ENCODE measurements at regions not wholly inside any gene's neighbourhood (a gene's known extent, or its start where the extent isn't known, plus 50 kb on each side); places are given as distances from the start of the nearest gene placed in this dataset.

- TF ChIP-seq CTCF (IDR thresholded peaks at IDR 0.05): no peak
- peaks cover 5% of the 10 kb centered on the region for H3K27me3 Mint-ChIP-seq (ENCODE audit: insufficient read depth)
Measured at GRCh38 chr22:48551061-48551460, 1276.6 kb downstream of the BRD1 start.

GRCh38 chr22:48548391-48548790 lies 1279.3 kb downstream of the BRD1 start:
- H3K27me3 Mint-ChIP-seq (ENCODE audit: insufficient read depth): peaks cover 5% of the 10 kb centered on the region
- no peak for DNase-seq
- peaks cover 64% of the 10 kb centered on the region for H3K9me3 Mint-ChIP-seq
- H3K4me1 Mint-ChIP-seq (ENCODE audit: low read depth): no peaks in the 10 kb centered on the region
- no peak overlapping the region for H3K4me3 Mint-ChIP-seq
- H3K36me3 Mint-ChIP-seq (ENCODE audit: low read depth): no peaks in the 10 kb centered on the region; the same call in 1 of the 2 replicates
- no peak for TF ChIP-seq CTCF (IDR thresholded peaks at IDR 0.05)
- H3K27ac Mint-ChIP-seq: no peak overlapping the region

More at GRCh38 chr22:48551061-48551460, 1276.6 kb downstream of the BRD1 start:
- Mint-ChIP-seq H3K4me3 (no peak overlapping the region), H3K4me1 (ENCODE audit: low read depth) (no peaks in the 10 kb centered on the region), H3K36me3 (ENCODE audit: low read depth) (no peaks in the 10 kb centered on the region; the same call in 1 of the 2 replicates), H3K27ac (no peak overlapping the region), H3K9me3 (peaks cover 56% of the 10 kb centered on the region)
- DNase-seq: no peak

DNA sequence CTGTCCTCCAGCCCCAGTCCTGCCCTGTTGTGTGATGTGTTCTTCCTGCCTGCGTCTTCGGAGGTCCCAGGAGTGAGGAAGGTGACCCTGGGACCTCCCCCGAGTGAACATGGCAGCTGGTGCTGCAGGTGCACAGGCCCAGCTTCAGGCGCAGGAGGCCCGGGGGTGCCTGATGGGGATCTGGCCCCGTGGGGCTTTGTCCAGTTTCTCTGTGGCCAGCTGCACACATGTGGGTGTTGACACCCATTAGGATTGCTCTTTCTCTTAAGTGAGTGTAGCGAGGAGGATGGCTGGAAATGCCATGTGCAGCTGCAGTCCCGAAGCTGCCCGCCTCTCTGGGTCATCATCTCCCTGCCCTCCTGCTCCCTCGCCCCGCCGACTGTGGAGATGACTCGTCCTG lies 1279.7 kb downstream of the BRD1 start:
- Mint-ChIP-seq H3K27ac (no peak overlapping the region), H3K4me3 (no peak overlapping the region), H3K36me3 (ENCODE audit: low read depth) (no peaks in the 10 kb centered on the region; the same call in 1 of the 2 replicates), H3K4me1 (ENCODE audit: low read depth) (no peaks in the 10 kb centered on the region), H3K9me3 (peaks cover 64% of the 10 kb centered on the region), H3K27me3 (ENCODE audit: insufficient read depth) (peaks cover 5% of the 10 kb centered on the region)
- DNase-seq: no peak
- no peak for TF ChIP-seq CTCF (IDR thresholded peaks at IDR 0.05)

GRCh38 chr22:48546653-48547424 lies 1280.8 kb downstream of the BRD1 start:
- H3K9me3 Mint-ChIP-seq: peaks cover 67% of the 10 kb centered on the region
- H3K36me3 Mint-ChIP-seq (ENCODE audit: low read depth): peaks cover 6% of the 10 kb centered on the region; the same call in 1 of the 2 replicates
- no peak for DNase-seq
- no peak overlapping the region for H3K27ac Mint-ChIP-seq
- H3K4me3 Mint-ChIP-seq: no peak overlapping the region
- H3K4me1 Mint-ChIP-seq (ENCODE audit: low read depth): no peaks in the 10 kb centered on the region
- TF ChIP-seq CTCF (IDR thresholded peaks at IDR 0.05): no peak
- H3K27me3 Mint-ChIP-seq (ENCODE audit: insufficient read depth): peaks cover 5% of the 10 kb centered on the region

- peaks cover 5% of the 10 kb centered on the region for H3K27me3 Mint-ChIP-seq (ENCODE audit: insufficient read depth)
- peaks cover 6% of the 10 kb centered on the region; the same call in 1 of the 2 replicates for H3K36me3 Mint-ChIP-seq (ENCODE audit: low read depth)
- TF ChIP-seq CTCF (IDR thresholded peaks at IDR 0.05): no peak
- no peak overlapping the region for H3K4me3 Mint-ChIP-seq
- H3K4me1 Mint-ChIP-seq (ENCODE audit: low read depth): no peaks in the 10 kb centered on the region
- H3K27ac Mint-ChIP-seq: no peak overlapping the region
- DNase-seq: no peak
- H3K9me3 Mint-ChIP-seq: peaks cover 68% of the 10 kb centered on the region
Measured at GRCh38 chr22:48545987-48546386, 1281.7 kb downstream of the BRD1 start.
